Esophagus muscularis mucosa (tissue), 4 donors: ENCODE measurements at regions not wholly inside any gene's neighbourhood (a gene's known extent, or its start where the extent isn't known, plus 50 kb on each side); places are given as distances from the start of the nearest gene placed in this dataset.

Experiments used
- DNase-seq: peaks from one replicate; pipeline ENCODE4 v3.0.0-alpha.2; 2017; ENCODE audit errors: extremely low spot score
- H3K27ac ChIP-seq, 4 donors: fragments of 200-600 bp; sonication (generic); replicated peaks in 1 of 4; 1 replicate in 3 of 4; 2 replicates in 1 of 4; pipeline ENCODE4 v1.5.1; 2016 to 2019; ENCODE audit warnings: mild to moderate bottlenecking in 1 of 4
- H3K27me3 ChIP-seq, 4 donors: fragments of 200-600 bp; sonication (generic); one replicate each; pipeline versions ENCODE4 v1.5.1 to v1.6.0; 2016 to 2019
- H3K36me3 ChIP-seq, 4 donors: fragments of 200-600 bp; sonication (generic); one replicate each; pipeline ENCODE4 v1.5.1; 2016 to 2019
- H3K4me1 ChIP-seq, 4 donors: fragments of 200-600 bp; sonication (generic); one replicate each; pipeline ENCODE4 v1.5.1; 2016 to 2019
- H3K4me3 ChIP-seq, 4 donors: fragments of 200-600 bp; sonication (generic); 1 replicate in 2 of 4; 2 replicates in 2 of 4; pipeline ENCODE4 v1.5.1; 2016 to 2019; ENCODE audit warnings: mild to moderate bottlenecking in 4 of 4, moderate library complexity in 1 of 4
- H3K9me3 ChIP-seq, 4 donors: fragments of 200-600 bp; sonication (generic); 1 replicate in 3 of 4; 2 replicates in 1 of 4; pipeline ENCODE4 v1.5.1; 2016 to 2019
- CTCF ChIP-seq, 3 experiments: fragments of 200-600 bp in 2 of 3; fragments of 450-650 bp in 1 of 3; sonication (generic) in 2 of 3; IDR thresholded peaks; one replicate each; pipeline ENCODE4 v1.5.1; 2017 to 2019; ENCODE audit warnings: antibody characterized with exemption in 3 of 3, mild to moderate bottlenecking in 2 of 3, moderate library complexity in 1 of 3
- EP300 ChIP-seq: sonication (generic); formaldehyde crosslinking; IDR thresholded peaks from one replicate; pipeline ENCODE4 v1.6.1; 2017; ENCODE audit warnings: antibody characterized with exemption
- POLR2A ChIP-seq: fragments of 450-650 bp; IDR thresholded peaks from one replicate; pipeline ENCODE4 v1.6.1; 2017; ENCODE audit warnings: antibody characterized with exemption, moderate library complexity, mild to moderate bottlenecking, low read depth
- POLR2AphosphoS5 ChIP-seq, 2 donors: sonication (generic); formaldehyde crosslinking; IDR thresholded peaks; one replicate each; pipeline ENCODE4 v1.6.1; 2017; ENCODE audit warnings: antibody characterized with exemption in 2 of 2
- WGBS: methylation state at CpG from one replicate; pipeline ENCODE4 v1.1.5; 2018; 5-methylcytosine and 5-hydroxymethylcytosine counted together
- intact Hi-C: fragments of 100-400 bp; cut with DNase I; formaldehyde crosslinking; loops from one replicate; pipeline ENCODE4 v1.15.1; 2023

GRCh38 chr7:18154726-18155125 is 127.1 kb upstream of the PRPS1L1 start:
- no peaks in the 10 kb centered on the region for H3K36me3 ChIP-seq
- intact Hi-C loops, result no loop called here
- 85% methylated on average over 5 of the region's 5 CpGs for WGBS
- H3K27me3 ChIP-seq, result no peaks in the 10 kb centered on the region
- H3K4me1 ChIP-seq, result peaks cover 3 to 44% (median 30%) of the 10 kb centered on the region in 4 donors
- H3K27ac ChIP-seq, result no peak overlapping the region
- no peak overlapping the region for H3K4me3 ChIP-seq
- TF ChIP-seq EP300 (no peak), CTCF (IDR thresholded peaks at IDR 0.05) (no peak), POLR2AphosphoS5 (IDR thresholded peaks at IDR 0.05) (no peak), POLR2A (no peak)
- DNase-seq, result no peak
- no peaks in the 10 kb centered on the region for H3K9me3 ChIP-seq

- Histone ChIP-seq H3K4me1 (peaks cover 0 to 45% (median 23%) of the 10 kb centered on the region in 4 donors), H3K27me3 (no peaks in the 10 kb centered on the region), H3K27ac (no peak overlapping the region), H3K36me3 (no peaks in the 10 kb centered on the region), H3K9me3 (no peaks in the 10 kb centered on the region), H3K4me3 (no peak overlapping the region)
- no peak for TF ChIP-seq CTCF (IDR thresholded peaks at IDR 0.05)
- no peak for TF ChIP-seq EP300
- TF ChIP-seq POLR2AphosphoS5 (IDR thresholded peaks at IDR 0.05), result no peak
- TF ChIP-seq POLR2A, result no peak
- DNase-seq, result no peak
- intact Hi-C loops, result no loop called here
- 78% methylated on average over 1 of the region's 1 CpG for WGBS
Measured at GRCh38 chr7:18157233-18157632, 129.6 kb upstream of the PRPS1L1 start.

GRCh38 chr7:18162657-18163056 is 135.0 kb upstream of the PRPS1L1 start:
- no peak for DNase-seq
- Histone ChIP-seq H3K27me3 (no peaks in the 10 kb centered on the region), H3K27ac (no peak overlapping the region), H3K4me1 (peaks cover 0 to 62% (median 22%) of the 10 kb centered on the region in 4 donors), H3K9me3 (no peaks in the 10 kb centered on the region), H3K4me3 (no peak overlapping the region), H3K36me3 (no peaks in the 10 kb centered on the region)
- TF ChIP-seq POLR2AphosphoS5 (IDR thresholded peaks at IDR 0.05) (no peak), EP300 (no peak), CTCF (IDR thresholded peaks at IDR 0.05) (no peak), POLR2A (no peak)
- intact Hi-C loops, result no loop called here
- WGBS, result 50% methylated on average over 1 of the region's 1 CpG

GRCh38 chr7:18163091-18163490 is 135.4 kb upstream of the PRPS1L1 start:
- no peak for TF ChIP-seq CTCF (IDR thresholded peaks at IDR 0.05)
- TF ChIP-seq POLR2A, result no peak
- no peak for TF ChIP-seq POLR2AphosphoS5 (IDR thresholded peaks at IDR 0.05)
- TF ChIP-seq EP300, result no peak
- Histone ChIP-seq H3K4me3 (no peak overlapping the region), H3K4me1 (peaks cover 0 to 64% (median 22%) of the 10 kb centered on the region in 4 donors), H3K27me3 (no peaks in the 10 kb centered on the region), H3K36me3 (no peaks in the 10 kb centered on the region), H3K27ac (no peak overlapping the region), H3K9me3 (no peaks in the 10 kb centered on the region)
- DNase-seq, result no peak
- intact Hi-C loops, result no loop called here
- WGBS, result 77% methylated on average over 3 of the region's 3 CpGs

- DNase-seq, result no peak
- Histone ChIP-seq H3K27ac (no peak overlapping the region), H3K36me3 (no peaks in the 10 kb centered on the region), H3K4me1 (peaks cover 0 to 64% (median 22%) of the 10 kb centered on the region in 4 donors), H3K9me3 (no peaks in the 10 kb centered on the region), H3K27me3 (no peaks in the 10 kb centered on the region), H3K4me3 (no peak overlapping the region)
- no peak for TF ChIP-seq CTCF (IDR thresholded peaks at IDR 0.05)
- TF ChIP-seq POLR2A, result no peak
- TF ChIP-seq EP300, result no peak
- TF ChIP-seq POLR2AphosphoS5 (IDR thresholded peaks at IDR 0.05), result no peak
- 69% methylated on average over 1 of the region's 1 CpG for WGBS
- intact Hi-C loops, result no loop called here
Measured at GRCh38 chr7:18165166-18165565, 137.5 kb upstream of the PRPS1L1 start.
